MM.1S (cell line): ENCODE measurements at regions not wholly inside any gene's neighbourhood (a gene's known extent, or its start where the extent isn't known, plus 50 kb on each side); places are given as distances from the start of the nearest gene placed in this dataset.

Experiments used
- DNase-seq: peaks from one replicate; pipeline ENCODE4 v3.0.0-alpha.2; 2015
- H2AFZ ChIP-seq: fragments of 300-600 bp; sonication (generic); 2 replicates; pipeline ENCODE4 v1.6.0; 2016; ENCODE audit warnings: antibody characterized with exemption, low read length
- H3F3A ChIP-seq: fragments of 300-600 bp; sonication (generic); 2 replicates; pipeline ENCODE4 v1.6.1; 2016; ENCODE audit warnings: mild to moderate bottlenecking, antibody characterized with exemption, low read length, moderate library complexity, mixed read lengths; ENCODE audit not compliant: insufficient read depth
- H3K27ac ChIP-seq: fragments of 300-600 bp; sonication (generic); 2 replicates; pipeline ENCODE4 v1.5.1; 2016; ENCODE audit warnings: mild to moderate bottlenecking, low read length
- H3K27me3 ChIP-seq: fragments of 300-600 bp; sonication (generic); replicated peaks from 2 replicates; pipeline ENCODE4 v1.6.0; 2016; ENCODE audit warnings: low read length; ENCODE audit not compliant: insufficient read depth
- H3K36me3 ChIP-seq: fragments of 300-600 bp; sonication (generic); replicated peaks from 2 replicates; pipeline ENCODE4 v1.6.1; 2016; ENCODE audit warnings: mild to moderate bottlenecking, low read length, mixed read lengths; ENCODE audit not compliant: insufficient read depth
- H3K4me1 ChIP-seq: fragments of 300-600 bp; sonication (generic); 2 replicates; pipeline ENCODE4 v1.6.1; 2016; ENCODE audit warnings: low read length, mixed read lengths
- H3K4me2 ChIP-seq: fragments of 300-600 bp; sonication (generic); 2 replicates; pipeline ENCODE4 v1.6.0; 2016; ENCODE audit warnings: low read depth, low read length
- H3K4me3 ChIP-seq: fragments of 300-600 bp; sonication (generic); 2 replicates; pipeline ENCODE4 v1.5.1; 2016; ENCODE audit warnings: low read length, mixed read lengths
- H3K79me2 ChIP-seq: fragments of 300-600 bp; sonication (generic); 2 replicates; pipeline ENCODE4 v1.6.1; 2016; ENCODE audit warnings: mixed run types, low read length, mixed read lengths
- H3K9ac ChIP-seq: fragments of 300-600 bp; sonication (generic); 2 replicates; pipeline ENCODE4 v1.6.1; 2016; ENCODE audit warnings: low read length, mixed read lengths
- H3K9me2 ChIP-seq: fragments of 300-600 bp; sonication (generic); replicated peaks from 2 replicates; pipeline ENCODE4 v1.6.1; 2016; ENCODE audit warnings: mild to moderate bottlenecking, low read length, mixed read lengths; ENCODE audit not compliant: insufficient read depth
- H3K9me3 ChIP-seq: fragments of 300-600 bp; sonication (generic); replicated peaks from 2 replicates; pipeline ENCODE4 v1.6.1; 2016; ENCODE audit warnings: mild to moderate bottlenecking, low read length, mixed read lengths; ENCODE audit not compliant: insufficient read depth
- H4K20me1 ChIP-seq: fragments of 300-600 bp; sonication (generic); 2 replicates; pipeline ENCODE4 v1.6.1; 2016; ENCODE audit warnings: mild to moderate bottlenecking, low read length, moderate library complexity, mixed read lengths; ENCODE audit not compliant: insufficient read depth
- CTCF ChIP-seq: fragments of 300-600 bp; sonication (generic); IDR thresholded peaks from 2 replicates; pipeline ENCODE4 v1.5.1; 2016; ENCODE audit warnings: antibody characterized with exemption, low read length, mixed read lengths
- EZH2 ChIP-seq: fragments of 300-600 bp; sonication (generic); optimal IDR thresholded peaks from 2 replicates; pipeline ENCODE3; 2017; ENCODE audit warnings: low read depth, mild to moderate bottlenecking, antibody characterized with exemption, low read length, mixed read lengths
- EZH2phosphoT487 ChIP-seq: fragments of 300-600 bp; sonication (generic); IDR thresholded peaks from 2 replicates; pipeline ENCODE4 v1.6.1; 2018; ENCODE audit warnings: antibody characterized with exemption, low read length

GRCh38 chr9:1870915-1871314 lies 144.2 kb upstream of the SMARCA2 start:
- Histone ChIP-seq H3K79me2 (no peaks in the 10 kb centered on the region), H4K20me1 (no peaks in the 10 kb centered on the region), H3F3A (peaks cover 15% of the 10 kb centered on the region), H3K36me3 (no peaks in the 10 kb centered on the region), H2AFZ (no peak overlapping the region), H3K4me3 (no peak overlapping the region), H3K27ac (no peak overlapping the region; the same call in 1 of the 2 replicates), H3K4me2 (peak overlapping the region; percentile 24; the same call in 1 of the 2 replicates), H3K27me3 (no peaks in the 10 kb centered on the region), H3K9me3 (no peaks in the 10 kb centered on the region), H3K4me1 (peaks cover 39% of the 10 kb centered on the region), H3K9me2 (no peaks in the 10 kb centered on the region), H3K9ac (no peak overlapping the region)
- no peak for TF ChIP-seq EZH2
- TF ChIP-seq EZH2phosphoT487: no peak
- no peak for TF ChIP-seq CTCF
- no peak for DNase-seq

GRCh38 chr9:1871626-1872419 lies 143.3 kb upstream of the SMARCA2 start:
- Histone ChIP-seq H3K4me1 (peaks cover 45% of the 10 kb centered on the region), H3F3A (peaks cover 24% of the 10 kb centered on the region), H3K27me3 (no peaks in the 10 kb centered on the region), H4K20me1 (no peaks in the 10 kb centered on the region), H3K79me2 (no peaks in the 10 kb centered on the region), H3K9me3 (no peaks in the 10 kb centered on the region), H3K9ac (no peak overlapping the region), H2AFZ (no peak overlapping the region), H3K4me2 (peak overlapping the region; percentile 24; the same call in 1 of the 2 replicates), H3K4me3 (no peak overlapping the region), H3K27ac (peak overlapping the region; percentile 52; the same call in 1 of the 2 replicates), H3K36me3 (no peaks in the 10 kb centered on the region), H3K9me2 (no peaks in the 10 kb centered on the region)
- DNase-seq: peak; percentile 40
- TF ChIP-seq EZH2phosphoT487 (no peak), EZH2 (no peak), CTCF (no peak)

GRCh38 chr9:1875251-1875851 lies 139.8 kb upstream of the SMARCA2 start:
- Histone ChIP-seq H3K9me3 (no peaks in the 10 kb centered on the region), H2AFZ (peak overlapping the region; percentile 45), H3K27me3 (no peaks in the 10 kb centered on the region), H3K4me2 (peak overlapping the region; percentile 87), H3K27ac (peak overlapping the region; percentile 95), H3K36me3 (no peaks in the 10 kb centered on the region), H4K20me1 (no peaks in the 10 kb centered on the region), H3K4me1 (peaks cover 55% of the 10 kb centered on the region), H3K9me2 (no peaks in the 10 kb centered on the region), H3K4me3 (peak overlapping the region; percentile 53), H3K79me2 (no peaks in the 10 kb centered on the region), H3F3A (peaks cover 35% of the 10 kb centered on the region), H3K9ac (peak overlapping the region; percentile 60)
- TF ChIP-seq EZH2 (no peak), EZH2phosphoT487 (no peak), CTCF (no peak)
- peak; percentile 26 for DNase-seq
